CD4-positive, alpha-beta T cell (primary cell): ENCODE measurements at regions not wholly inside any gene's neighbourhood (a gene's known extent, or its start where the extent isn't known, plus 50 kb on each side); places are given as distances from the start of the nearest gene placed in this dataset.

ENCODE experiments used
- ATAC-seq: fragments of 200-7000 bp; cut with Tn5 transposase; one replicate; pipeline ENCODE4 v1.10.0; 2022; ENCODE audit warnings: mild to moderate bottlenecking; ENCODE audit not compliant: poor library complexity
- CTCF ChIA-PET: fragments of 350-600 bp; sonication (Branson Sonifier 250); formaldehyde crosslinking; loops from one replicate; lab custom pipeline; 2021; ENCODE audit warnings: antibody characterized with exemption, inconsistent platforms; lab: Charles Lee
- POLR2A ChIA-PET: fragments of 350-600 bp; sonication (Branson Sonifier 250); formaldehyde crosslinking; loops from one replicate; lab custom pipeline; 2021; ENCODE audit warnings: antibody characterized with exemption, inconsistent platforms; lab: Charles Lee
- DNase-seq, 14 experiments: peaks; one replicate each; pipeline ENCODE4 v3.0.0-alpha.2; 2013 to 2020; ENCODE audit warnings: mixed read lengths in 2 of 14
- H3K27ac ChIP-seq, 2 donors: one replicate each; pipeline versions ENCODE4 v1.5.1 to v1.7.0; 2013; ENCODE audit warnings: low read length in 2 of 2, low read depth in 1 of 2, mild to moderate bottlenecking in 1 of 2
- H3K27me3 ChIP-seq, 2 experiments: 1 replicate in 1 of 2; 2 replicates in 1 of 2; pipeline versions ENCODE4 v1.6.1 to v1.7.0; 2013; ENCODE audit warnings: low read length in 2 of 2, control low read depth in 1 of 2, mild to moderate bottlenecking in 1 of 2, moderate library complexity in 1 of 2; ENCODE audit not compliant: insufficient read depth in 2 of 2, control insufficient read depth in 1 of 2
- H3K36me3 ChIP-seq: one replicate; pipeline ENCODE4 v1.6.1; 2013; ENCODE audit warnings: low read length, control low read depth; ENCODE audit not compliant: insufficient read depth
- H3K4me1 ChIP-seq: one replicate; pipeline ENCODE4 v1.6.1; 2013; ENCODE audit warnings: low read length, control low read depth; ENCODE audit not compliant: insufficient read depth
- H3K4me3 ChIP-seq: one replicate; pipeline ENCODE4 v1.5.1; 2013; ENCODE audit warnings: mild to moderate bottlenecking, low read length, moderate library complexity
- H3K9me3 ChIP-seq, 2 experiments: 1 replicate in 1 of 2; 2 replicates in 1 of 2; pipeline versions ENCODE4 v1.6.1 to v1.7.0; 2013; ENCODE audit warnings: low read length in 2 of 2, mild to moderate bottlenecking in 2 of 2, control low read depth in 1 of 2, moderate library complexity in 1 of 2; ENCODE audit not compliant: control insufficient read depth in 1 of 2, insufficient read depth in 1 of 2
- H3K27ac Mint-ChIP-seq: one replicate; pipeline ENCODE4 v1.8.0; 2020; ENCODE audit warnings: mixed read lengths
- H3K27me3 Mint-ChIP-seq: one replicate; pipeline ENCODE4 v1.8.0; 2021; ENCODE audit warnings: mixed read lengths
- H3K36me3 Mint-ChIP-seq: one replicate; pipeline ENCODE4 v1.8.0; 2021; ENCODE audit warnings: low read depth, mixed read lengths
- H3K4me1 Mint-ChIP-seq: one replicate; pipeline ENCODE4 v1.8.0; 2021; ENCODE audit warnings: low read depth, mixed read lengths
- H3K4me3 Mint-ChIP-seq: one replicate; pipeline ENCODE4 v1.8.0; 2020; ENCODE audit warnings: mild to moderate bottlenecking, mixed read lengths
- H3K9me3 Mint-ChIP-seq: one replicate; pipeline ENCODE4 v1.8.0; 2020; ENCODE audit warnings: mixed read lengths
- CTCF ChIP-seq: fragments of 200-600 bp; IDR thresholded peaks from one replicate; pipeline ENCODE4 v1.8.0; 2022; ENCODE audit warnings: antibody characterized with exemption, mild to moderate bottlenecking
- intact Hi-C, 2 experiments: fragments of 100-400 bp; cut with DNase I in 1 of 2; cut with micrococcal nuclease in 1 of 2; formaldehyde crosslinking; loops; one replicate each; pipeline versions ENCODE4 v1.15.1 to v1.9.0; 2023 to 2025; cut with DNase I, micrococcal nuclease

GRCh38 chr1:71270394-71270915 is 189.6 kb upstream of the ZRANB2 start:
- no peak for ATAC-seq
- Mint-ChIP-seq H3K27ac (no peak overlapping the region), H3K4me1 (no peaks in the 10 kb centered on the region), H3K9me3 (peaks cover 3% of the 10 kb centered on the region), H3K36me3 (no peaks in the 10 kb centered on the region), H3K4me3 (no peak overlapping the region), H3K27me3 (no peaks in the 10 kb centered on the region)
- no peak for DNase-seq
- CTCF ChIA-PET: interaction anchor here (1.3 kb wide), 1 partner anchor 9 kb away, joined by 3 read pairs; no protein-coding TSS in a partner anchor
- Histone ChIP-seq H3K27me3 (no peaks in the 10 kb centered on the region), H3K4me1 (no peaks in the 10 kb centered on the region), H3K27ac (no peak overlapping the region), H3K36me3 (no peaks in the 10 kb centered on the region), H3K4me3 (no peak overlapping the region), H3K9me3 (peaks cover 0 to 6% of the 10 kb centered on the region in 2 experiments)
- no peak for TF ChIP-seq CTCF
- POLR2A ChIA-PET: no interaction called here
- intact Hi-C loops: no loop called here

GRCh38 chr1:71269818-71270217 is 189.0 kb upstream of the ZRANB2 start:
- ChIA-PET POLR2A (no interaction called here), CTCF (interaction anchor here (1.3 kb wide), 1 partner anchor 10 kb away, joined by 3 read pairs; no protein-coding TSS in a partner anchor)
- Mint-ChIP-seq H3K36me3 (no peaks in the 10 kb centered on the region), H3K9me3 (peaks cover 3% of the 10 kb centered on the region), H3K4me3 (no peak overlapping the region), H3K27ac (no peak overlapping the region), H3K27me3 (no peaks in the 10 kb centered on the region), H3K4me1 (no peaks in the 10 kb centered on the region)
- intact Hi-C loops: no loop called here
- no peaks in the 10 kb centered on the region for H3K36me3 ChIP-seq
- DNase-seq (no peak), ATAC-seq (no peak)
- no peaks in the 10 kb centered on the region for H3K4me1 ChIP-seq
- no peak overlapping the region for H3K27ac ChIP-seq
- H3K9me3 ChIP-seq: peaks cover 0 to 6% of the 10 kb centered on the region in 2 experiments
- TF ChIP-seq CTCF: no peak
- no peaks in the 10 kb centered on the region for H3K27me3 ChIP-seq
- H3K4me3 ChIP-seq: no peak overlapping the region

GRCh38 chr1:71269179-71269578 is 188.3 kb upstream of the ZRANB2 start:
- ChIA-PET POLR2A (no interaction called here), CTCF (interaction anchor here (1.3 kb wide), 1 partner anchor 10 kb away, joined by 3 read pairs; no protein-coding TSS in a partner anchor)
- no peaks in the 10 kb centered on the region for H3K36me3 ChIP-seq
- peaks cover 0 to 6% of the 10 kb centered on the region in 2 experiments for H3K9me3 ChIP-seq
- no peak overlapping the region for H3K27ac Mint-ChIP-seq
- H3K27me3 Mint-ChIP-seq: no peaks in the 10 kb centered on the region
- H3K4me1 ChIP-seq: no peaks in the 10 kb centered on the region
- ATAC-seq (no peak), DNase-seq (no peak)
- intact Hi-C loops: no loop called here
- H3K4me1 Mint-ChIP-seq: no peaks in the 10 kb centered on the region
- H3K4me3 ChIP-seq: no peak overlapping the region
- H3K4me3 Mint-ChIP-seq: no peak overlapping the region
- H3K27ac ChIP-seq: no peak overlapping the region
- no peaks in the 10 kb centered on the region for H3K36me3 Mint-ChIP-seq
- peaks cover 3% of the 10 kb centered on the region for H3K9me3 Mint-ChIP-seq
- no peaks in the 10 kb centered on the region for H3K27me3 ChIP-seq
- TF ChIP-seq CTCF: no peak
